Fibroblast of skin of right quadriceps (primary cell): ENCODE measurements at regions not wholly inside any gene's neighbourhood (a gene's known extent, or its start where the extent isn't known, plus 50 kb on each side); places are given as distances from the start of the nearest gene placed in this dataset.
"Not testable (repeated sequence)": the region's sequence is repeated elsewhere in the genome, so short reads cannot be mapped to it uniquely, and the experiment has no call there.

Experiments
- DNase-seq: peaks from one replicate; pipeline ENCODE4 v3.0.0-alpha.2; 2013

- no peak for DNase-seq
These were observed 95.0 kb upstream of the TBX5 start for GRCh38 chr12:114500775-114501473.

GRCh38 chr12:114500131-114500530, 94.2 kb upstream of the TBX5 start:
- no peak for DNase-seq

GRCh38 chr12:114499338-114499737, 93.4 kb upstream of the TBX5 start:
- peak; percentile 51 for DNase-seq

- no peak for DNase-seq
These were observed 86.0 kb upstream of the TBX5 start for GRCh38 chr12:114491916-114492315.

GRCh38 chr12:114484822-114485459, 79.0 kb upstream of the TBX5 start:
- DNase-seq, result not testable (repeated sequence)

- no peak for DNase-seq
These were observed 78.1 kb upstream of the TBX5 start for GRCh38 chr12:114483996-114484395.

- no peak for DNase-seq
These were observed 75.2 kb upstream of the TBX5 start for GRCh38 chr12:114481200-114481535.

GRCh38 chr12:114480337-114481199, 74.6 kb upstream of the TBX5 start:
- peak; percentile 21 for DNase-seq

- no peak for DNase-seq
These were observed 73.9 kb upstream of the TBX5 start for GRCh38 chr12:114479831-114480230.

GRCh38 chr12:114478865-114479264, 72.9 kb upstream of the TBX5 start:
- DNase-seq, result no peak

GRCh38 chr12:114477989-114478395, 72.0 kb upstream of the TBX5 start:
- no peak for DNase-seq

- DNase-seq, result peak; percentile 35
These were observed 70.2 kb upstream of the TBX5 start for GRCh38 chr12:114476159-114476558.

- no peak for DNase-seq
These were observed 67.8 kb upstream of the TBX5 start for GRCh38 chr12:114473717-114474116.

GRCh38 chr12:114473018-114473417, 67.1 kb upstream of the TBX5 start:
- DNase-seq, result no peak

GRCh38 chr12:114457620-114458019, 51.7 kb upstream of the TBX5 start:
- DNase-seq, result no peak
